ENCODE measurements at regions not wholly inside any gene's neighbourhood (a gene's known extent, or its start where the extent isn't known, plus 50 kb on each side); places are given as distances from the start of the nearest gene placed in this dataset.

DNA sequence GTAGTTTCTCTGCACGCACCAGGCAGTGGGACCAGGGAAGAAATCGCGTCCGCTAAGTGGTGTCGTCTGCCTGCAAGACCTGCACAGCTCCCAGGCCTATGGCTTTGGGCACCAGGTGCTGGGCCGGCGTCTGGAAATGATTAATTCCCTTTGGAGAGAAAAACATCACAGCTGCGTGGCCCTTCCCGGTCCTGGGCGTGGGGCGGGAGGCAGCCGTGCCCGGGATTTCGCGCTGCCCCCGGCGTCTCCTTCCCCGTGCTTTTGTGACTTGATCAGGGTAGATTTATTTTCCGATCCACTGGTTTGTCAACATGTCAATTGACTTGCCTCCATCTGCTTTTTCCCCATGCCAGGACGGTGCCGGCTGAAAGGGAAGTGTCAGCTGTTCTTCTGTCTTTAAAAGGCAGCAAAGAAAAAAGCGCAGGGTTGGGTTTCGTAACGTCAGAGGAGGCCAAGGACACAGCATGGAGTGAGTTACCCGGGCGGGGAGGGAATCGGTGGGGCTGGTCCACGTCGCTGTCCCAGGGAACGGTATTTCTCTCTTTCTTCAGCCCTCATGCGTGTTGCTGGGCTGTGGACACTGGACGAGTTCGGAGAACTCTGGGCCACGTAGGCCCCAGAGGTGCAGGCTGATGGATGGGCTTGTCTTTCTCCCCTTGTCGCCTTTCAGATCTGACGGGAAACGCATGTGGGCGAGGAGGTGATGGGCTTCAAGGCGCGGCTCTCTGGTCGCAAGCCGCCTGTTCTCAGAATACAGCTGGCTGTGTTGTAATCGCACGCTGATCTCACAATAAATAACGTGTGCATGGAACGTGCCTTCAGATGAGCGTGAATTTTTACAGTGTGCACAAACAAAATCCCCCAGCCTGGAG is 188.1 kb upstream of the ZNF469 start:
- TF ChIP-seq, protein P1, sequence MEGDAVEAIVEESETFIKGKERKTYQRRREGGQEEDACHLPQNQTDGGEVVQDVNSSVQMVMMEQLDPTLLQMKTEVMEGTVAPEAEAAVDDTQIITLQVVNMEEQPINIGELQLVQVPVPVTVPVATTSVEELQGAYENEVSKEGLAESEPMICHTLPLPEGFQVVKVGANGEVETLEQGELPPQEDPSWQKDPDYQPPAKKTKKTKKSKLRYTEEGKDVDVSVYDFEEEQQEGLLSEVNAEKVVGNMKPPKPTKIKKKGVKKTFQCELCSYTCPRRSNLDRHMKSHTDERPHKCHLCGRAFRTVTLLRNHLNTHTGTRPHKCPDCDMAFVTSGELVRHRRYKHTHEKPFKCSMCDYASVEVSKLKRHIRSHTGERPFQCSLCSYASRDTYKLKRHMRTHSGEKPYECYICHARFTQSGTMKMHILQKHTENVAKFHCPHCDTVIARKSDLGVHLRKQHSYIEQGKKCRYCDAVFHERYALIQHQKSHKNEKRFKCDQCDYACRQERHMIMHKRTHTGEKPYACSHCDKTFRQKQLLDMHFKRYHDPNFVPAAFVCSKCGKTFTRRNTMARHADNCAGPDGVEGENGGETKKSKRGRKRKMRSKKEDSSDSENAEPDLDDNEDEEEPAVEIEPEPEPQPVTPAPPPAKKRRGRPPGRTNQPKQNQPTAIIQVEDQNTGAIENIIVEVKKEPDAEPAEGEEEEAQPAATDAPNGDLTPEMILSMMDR (IDR thresholded peaks at IDR 0.05; ENCODE audit: insufficient read depth, low read depth, low read length): no peak
- no peak for TF ChIP-seq EZH2 (IDR thresholded peaks at IDR 0.05; ENCODE audit: insufficient read depth, low read length)
